Loucy (cell line): ENCODE measurements at regions not wholly inside any gene's neighbourhood (a gene's known extent, or its start where the extent isn't known, plus 50 kb on each side); places are given as distances from the start of the nearest gene placed in this dataset.

Source experiments
- H2AFZ ChIP-seq: fragments of 200-600 bp; sonication (generic); 2 replicates; pipeline ENCODE4 v1.6.0; 2016; ENCODE audit warnings: antibody characterized with exemption, mild to moderate bottlenecking, low read length, moderate library complexity
- H3F3A ChIP-seq: fragments of 200-600 bp; 2 replicates; pipeline ENCODE4 v1.6.0; 2016; ENCODE audit warnings: antibody characterized with exemption, low read depth, mild to moderate bottlenecking
- H3K27me3 ChIP-seq: fragments of 200-600 bp; sonication (generic); 2 replicates; pipeline ENCODE4 v1.6.1; 2014; ENCODE audit warnings: low read length, mild to moderate bottlenecking; ENCODE audit not compliant: insufficient read depth, poor library complexity, severe bottlenecking
- H3K36me3 ChIP-seq: fragments of 200-600 bp; sonication (generic); 2 replicates; pipeline ENCODE4 v1.6.1; 2016; ENCODE audit warnings: low read length; ENCODE audit not compliant: insufficient read depth
- H3K4me1 ChIP-seq: fragments of 200-600 bp; sonication (generic); 2 replicates; pipeline ENCODE4 v1.5.1; 2014; ENCODE audit warnings: low read length, mild to moderate bottlenecking; ENCODE audit not compliant: insufficient read depth, poor library complexity, severe bottlenecking
- H3K4me2 ChIP-seq: fragments of 200-600 bp; sonication (generic); 2 replicates; pipeline ENCODE4 v1.6.0; 2014; ENCODE audit warnings: antibody characterized with exemption, low read length, low read depth, mild to moderate bottlenecking; ENCODE audit not compliant: poor library complexity, severe bottlenecking
- H3K4me3 ChIP-seq: fragments of 200-600 bp; sonication (generic); 2 replicates; pipeline ENCODE4 v1.5.1; 2014; ENCODE audit warnings: low read length, mild to moderate bottlenecking, mixed read lengths; ENCODE audit not compliant: poor library complexity, severe bottlenecking
- H3K79me2 ChIP-seq: fragments of 200-600 bp; sonication (generic); 2 replicates; pipeline ENCODE4 v1.6.1; 2014; ENCODE audit warnings: low read length; ENCODE audit not compliant: insufficient read depth
- H3K9ac ChIP-seq: fragments of 200-600 bp; sonication (generic); 2 replicates; pipeline ENCODE4 v1.6.0; 2014; ENCODE audit warnings: mild to moderate bottlenecking, low read depth, low read length, moderate library complexity; ENCODE audit not compliant: poor library complexity, severe bottlenecking
- H3K9me2 ChIP-seq: fragments of 200-600 bp; sonication (generic); replicated peaks from 2 replicates; pipeline ENCODE4 v1.6.1; 2016; ENCODE audit warnings: low read depth, low read length, mixed read lengths
- H3K9me3 ChIP-seq: fragments of 200-600 bp; sonication (generic); 2 replicates; pipeline ENCODE4 v1.6.1; 2014; ENCODE audit warnings: mild to moderate bottlenecking, antibody characterized with exemption, low read length, low read depth; ENCODE audit not compliant: insufficient read depth
- H4K20me1 ChIP-seq: fragments of 200-600 bp; sonication (generic); 2 replicates; pipeline ENCODE4 v1.6.0; 2014; ENCODE audit warnings: antibody characterized with exemption, low read length, mild to moderate bottlenecking; ENCODE audit not compliant: insufficient read depth, poor library complexity, severe bottlenecking
- CTCF ChIP-seq: fragments of 200-600 bp; sonication (generic); conservative IDR thresholded peaks from 2 replicates; pipeline ENCODE4 v1.5.1; 2014; ENCODE audit warnings: mild to moderate bottlenecking, antibody characterized with exemption, low read length
- EZH2phosphoT487 ChIP-seq: fragments of 200-600 bp; IDR thresholded peaks from 2 replicates; pipeline ENCODE4 v1.6.1; 2018; ENCODE audit warnings: antibody characterized with exemption, mild to moderate bottlenecking, moderate library complexity, borderline replicate concordance

DNA sequence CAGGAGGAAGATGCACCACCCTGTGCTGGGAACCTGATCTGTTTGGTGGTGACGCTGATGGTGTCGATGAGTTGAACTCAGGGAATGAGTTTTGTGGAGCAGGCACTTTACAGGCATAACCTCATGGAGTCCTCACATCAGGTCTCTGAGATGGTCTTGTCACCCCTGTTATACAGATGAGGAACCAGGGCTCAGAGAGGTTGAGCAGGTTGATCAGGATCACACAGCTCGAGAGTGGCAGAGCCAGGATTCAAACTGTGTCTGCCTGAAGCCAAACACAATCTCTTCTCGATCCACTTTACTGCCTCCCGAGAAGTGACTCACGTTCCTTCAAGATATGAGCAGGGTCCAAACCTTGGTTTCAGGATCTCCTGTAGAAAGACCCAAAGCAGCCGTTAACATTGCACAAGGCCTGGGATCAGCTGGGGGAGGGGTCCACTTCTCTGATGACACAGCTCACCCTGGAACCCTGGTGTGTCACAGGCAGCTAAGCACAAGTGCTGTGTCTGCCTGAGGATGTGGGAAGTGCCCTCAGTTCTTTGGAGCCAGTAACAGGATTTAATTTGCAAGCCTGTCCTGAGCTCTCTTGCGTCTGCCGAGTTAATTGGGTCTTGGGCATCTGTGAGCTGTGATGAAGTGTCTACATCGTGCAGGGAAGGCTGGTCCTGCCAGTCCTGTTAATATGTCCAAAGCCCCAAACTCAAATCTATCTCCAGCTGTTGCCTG is 65.4 kb upstream of the STUM start:
- Histone ChIP-seq H2AFZ (no peak overlapping the region), H4K20me1 (no peaks in the 10 kb centered on the region)
- TF ChIP-seq CTCF (no peak), EZH2phosphoT487 (no peak)

GRCh38 chr1:226485192-226485591 is 63.4 kb upstream of the STUM start:
- Histone ChIP-seq H2AFZ (no peak overlapping the region), H3K9me3 (no peaks in the 10 kb centered on the region), H3K4me2 (no peak overlapping the region), H3K27me3 (peaks cover 12% of the 10 kb centered on the region), H3K4me1 (peaks cover 8% of the 10 kb centered on the region), H3K79me2 (no peaks in the 10 kb centered on the region), H4K20me1 (no peaks in the 10 kb centered on the region), H3F3A (no peaks in the 10 kb centered on the region), H3K4me3 (no peak overlapping the region), H3K9me2 (no peaks in the 10 kb centered on the region), H3K36me3 (no peaks in the 10 kb centered on the region), H3K9ac (no peak overlapping the region)
- TF ChIP-seq EZH2phosphoT487 (no peak), CTCF (no peak)

More for the DNA sequence above, 65.4 kb upstream of the STUM start:
- Histone ChIP-seq H3K4me3 (no peak overlapping the region), H3F3A (no peaks in the 10 kb centered on the region), H3K79me2 (no peaks in the 10 kb centered on the region), H3K9me3 (no peaks in the 10 kb centered on the region), H3K9ac (no peak overlapping the region), H3K27me3 (peaks cover 12% of the 10 kb centered on the region), H3K36me3 (no peaks in the 10 kb centered on the region), H3K4me2 (no peak overlapping the region), H3K9me2 (no peaks in the 10 kb centered on the region), H3K4me1 (peaks cover 8% of the 10 kb centered on the region)

GRCh38 chr1:226486161-226486560 is 62.4 kb upstream of the STUM start:
- Histone ChIP-seq H3K9ac (no peak overlapping the region), H3K4me2 (no peak overlapping the region), H3K27me3 (peaks cover 12% of the 10 kb centered on the region), H3K4me1 (peaks cover 15% of the 10 kb centered on the region), H3K79me2 (no peaks in the 10 kb centered on the region), H2AFZ (no peak overlapping the region), H3K9me3 (no peaks in the 10 kb centered on the region), H3K9me2 (no peaks in the 10 kb centered on the region), H4K20me1 (no peaks in the 10 kb centered on the region), H3F3A (no peaks in the 10 kb centered on the region), H3K4me3 (no peak overlapping the region), H3K36me3 (no peaks in the 10 kb centered on the region)
- TF ChIP-seq EZH2phosphoT487 (no peak), CTCF (no peak)
